ENCODE measurements at regions not wholly inside any gene's neighbourhood (a gene's known extent, or its start where the extent isn't known, plus 50 kb on each side); places are given as distances from the start of the nearest gene placed in this dataset.
A peak's percentile ranks its signal among the peaks of the same experiment; 100 is the strongest.

DNA sequence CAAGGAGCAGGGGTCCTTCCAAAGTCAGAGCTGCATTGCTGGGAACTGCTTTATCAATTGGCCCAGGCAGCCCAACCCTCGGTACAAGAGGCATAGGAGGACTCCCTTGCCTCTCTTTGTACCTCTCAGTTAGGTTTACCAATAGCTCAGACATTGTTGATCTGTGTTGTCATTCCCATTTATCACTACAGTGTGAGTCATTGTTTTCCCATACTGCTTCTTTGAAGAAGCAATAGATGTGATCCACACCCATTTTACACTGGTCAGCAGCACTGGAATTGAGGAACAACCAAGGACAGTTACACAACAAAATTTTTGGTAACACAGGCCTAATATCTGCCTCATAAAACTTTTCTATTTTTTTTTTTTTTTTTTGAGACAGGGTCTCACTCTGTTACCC lies 307.2 kb downstream of the SNX13 start:
- no peaks in the 10 kb centered on the region for H4K20me1 ChIP-seq (ENCODE audit: insufficient read depth)
- no peaks in the 10 kb centered on the region for H3K9me2 ChIP-seq (ENCODE audit: insufficient read depth, low read length)
- H3F3A ChIP-seq (ENCODE audit: insufficient read depth, low read length, poor library complexity, severe bottlenecking): no peaks in the 10 kb centered on the region
- H2AFZ ChIP-seq (ENCODE audit: low read depth, low read length): no peak overlapping the region
- no peak overlapping the region for H3K27ac ChIP-seq (ENCODE audit: low read length)
- H3K9me3 ChIP-seq (ENCODE audit: low read length): no peaks in the 10 kb centered on the region
- TF ChIP-seq RAD21 (conservative IDR thresholded peaks at IDR 0.05) (no peak), EP300 (conservative IDR thresholded peaks at IDR 0.05; ENCODE audit: poor library complexity, severe bottlenecking) (no peak), EZH2 (IDR thresholded peaks at IDR 0.05; ENCODE audit: borderline replicate concordance, insufficient read depth, low read length, poor library complexity, severe bottlenecking) (no peak), SMC3 (conservative IDR thresholded peaks at IDR 0.05; ENCODE audit: poor library complexity) (no peak), POLR2AphosphoS5 (IDR thresholded peaks at IDR 0.05) (no peak), TAF1 (IDR thresholded peaks at IDR 0.05; ENCODE audit: low read depth) (no peak), MXI1 (conservative IDR thresholded peaks at IDR 0.05; ENCODE audit: poor library complexity, severe bottlenecking) (no peak)
- TF ChIP-seq, protein P1, sequence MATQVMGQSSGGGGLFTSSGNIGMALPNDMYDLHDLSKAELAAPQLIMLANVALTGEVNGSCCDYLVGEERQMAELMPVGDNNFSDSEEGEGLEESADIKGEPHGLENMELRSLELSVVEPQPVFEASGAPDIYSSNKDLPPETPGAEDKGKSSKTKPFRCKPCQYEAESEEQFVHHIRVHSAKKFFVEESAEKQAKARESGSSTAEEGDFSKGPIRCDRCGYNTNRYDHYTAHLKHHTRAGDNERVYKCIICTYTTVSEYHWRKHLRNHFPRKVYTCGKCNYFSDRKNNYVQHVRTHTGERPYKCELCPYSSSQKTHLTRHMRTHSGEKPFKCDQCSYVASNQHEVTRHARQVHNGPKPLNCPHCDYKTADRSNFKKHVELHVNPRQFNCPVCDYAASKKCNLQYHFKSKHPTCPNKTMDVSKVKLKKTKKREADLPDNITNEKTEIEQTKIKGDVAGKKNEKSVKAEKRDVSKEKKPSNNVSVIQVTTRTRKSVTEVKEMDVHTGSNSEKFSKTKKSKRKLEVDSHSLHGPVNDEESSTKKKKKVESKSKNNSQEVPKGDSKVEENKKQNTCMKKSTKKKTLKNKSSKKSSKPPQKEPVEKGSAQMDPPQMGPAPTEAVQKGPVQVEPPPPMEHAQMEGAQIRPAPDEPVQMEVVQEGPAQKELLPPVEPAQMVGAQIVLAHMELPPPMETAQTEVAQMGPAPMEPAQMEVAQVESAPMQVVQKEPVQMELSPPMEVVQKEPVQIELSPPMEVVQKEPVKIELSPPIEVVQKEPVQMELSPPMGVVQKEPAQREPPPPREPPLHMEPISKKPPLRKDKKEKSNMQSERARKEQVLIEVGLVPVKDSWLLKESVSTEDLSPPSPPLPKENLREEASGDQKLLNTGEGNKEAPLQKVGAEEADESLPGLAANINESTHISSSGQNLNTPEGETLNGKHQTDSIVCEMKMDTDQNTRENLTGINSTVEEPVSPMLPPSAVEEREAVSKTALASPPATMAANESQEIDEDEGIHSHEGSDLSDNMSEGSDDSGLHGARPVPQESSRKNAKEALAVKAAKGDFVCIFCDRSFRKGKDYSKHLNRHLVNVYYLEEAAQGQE (IDR thresholded peaks at IDR 0.05; ENCODE audit: borderline replicate concordance): no peak
- TF ChIP-seq, protein P2, sequence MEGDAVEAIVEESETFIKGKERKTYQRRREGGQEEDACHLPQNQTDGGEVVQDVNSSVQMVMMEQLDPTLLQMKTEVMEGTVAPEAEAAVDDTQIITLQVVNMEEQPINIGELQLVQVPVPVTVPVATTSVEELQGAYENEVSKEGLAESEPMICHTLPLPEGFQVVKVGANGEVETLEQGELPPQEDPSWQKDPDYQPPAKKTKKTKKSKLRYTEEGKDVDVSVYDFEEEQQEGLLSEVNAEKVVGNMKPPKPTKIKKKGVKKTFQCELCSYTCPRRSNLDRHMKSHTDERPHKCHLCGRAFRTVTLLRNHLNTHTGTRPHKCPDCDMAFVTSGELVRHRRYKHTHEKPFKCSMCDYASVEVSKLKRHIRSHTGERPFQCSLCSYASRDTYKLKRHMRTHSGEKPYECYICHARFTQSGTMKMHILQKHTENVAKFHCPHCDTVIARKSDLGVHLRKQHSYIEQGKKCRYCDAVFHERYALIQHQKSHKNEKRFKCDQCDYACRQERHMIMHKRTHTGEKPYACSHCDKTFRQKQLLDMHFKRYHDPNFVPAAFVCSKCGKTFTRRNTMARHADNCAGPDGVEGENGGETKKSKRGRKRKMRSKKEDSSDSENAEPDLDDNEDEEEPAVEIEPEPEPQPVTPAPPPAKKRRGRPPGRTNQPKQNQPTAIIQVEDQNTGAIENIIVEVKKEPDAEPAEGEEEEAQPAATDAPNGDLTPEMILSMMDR (IDR thresholded peaks at IDR 0.05; ENCODE audit: poor library complexity, severe bottlenecking): no peak
- H3K27me3 ChIP-seq (ENCODE audit: insufficient read depth, low read depth, low read length): no peaks in the 10 kb centered on the region
- no peak overlapping the region for H3K9ac ChIP-seq (ENCODE audit: low read length)
- H3K36me3 ChIP-seq (ENCODE audit: insufficient read depth, low read length): no peaks in the 10 kb centered on the region
- no peak overlapping the region for H3K4me3 ChIP-seq (ENCODE audit: low read length)
- H3K79me2 ChIP-seq (replicated peaks; ENCODE audit: insufficient read depth, low read length): no peaks in the 10 kb centered on the region
- H3K4me2 ChIP-seq (ENCODE audit: low read length): no peak overlapping the region

GRCh38 chr7:17638727-17639126 lies 301.6 kb downstream of the SNX13 start:
- TF ChIP-seq POLR2AphosphoS5 (IDR thresholded peaks at IDR 0.05) (peak; percentile 76), EP300 (conservative IDR thresholded peaks at IDR 0.05; ENCODE audit: poor library complexity, severe bottlenecking) (peak; percentile 92), RAD21 (conservative IDR thresholded peaks at IDR 0.05) (peak; percentile 44)
- TF ChIP-seq, protein P1 (IDR thresholded peaks at IDR 0.05; ENCODE audit: borderline replicate concordance): no peak
- H3K27me3 ChIP-seq (ENCODE audit: insufficient read depth, low read depth, low read length): no peaks in the 10 kb centered on the region
- no peaks in the 10 kb centered on the region for H3K9me2 ChIP-seq (ENCODE audit: insufficient read depth, low read length)
- peak overlapping the region; percentile 79 for H3K27ac ChIP-seq (ENCODE audit: low read length)
- H3K9me3 ChIP-seq (ENCODE audit: low read length): no peaks in the 10 kb centered on the region
- no peaks in the 10 kb centered on the region for H4K20me1 ChIP-seq (ENCODE audit: insufficient read depth)
- no peak overlapping the region for H2AFZ ChIP-seq (ENCODE audit: low read depth, low read length)
- H3K9ac ChIP-seq (ENCODE audit: low read length): no peak overlapping the region
- H3K4me2 ChIP-seq (ENCODE audit: low read length): peak overlapping the region; percentile 41
- peak overlapping the region; percentile 40 for H3K4me3 ChIP-seq (ENCODE audit: low read length)
- H3K36me3 ChIP-seq (ENCODE audit: insufficient read depth, low read length): no peaks in the 10 kb centered on the region
- H3K79me2 ChIP-seq (replicated peaks; ENCODE audit: insufficient read depth, low read length): no peaks in the 10 kb centered on the region
- no peaks in the 10 kb centered on the region for H3F3A ChIP-seq (ENCODE audit: insufficient read depth, low read length, poor library complexity, severe bottlenecking)
